ENCODE measurements at regions not wholly inside any gene's neighbourhood (a gene's known extent, or its start where the extent isn't known, plus 50 kb on each side); places are given as distances from the start of the nearest gene placed in this dataset.

- no peak overlapping the region for H3K4ac ChIP-seq (replicated peaks; ENCODE audit: insufficient read length, low read depth, low read length)
- H3K23me2 ChIP-seq (ENCODE audit: low read depth, low read length) = no peaks in the 10 kb centered on the region; the same call in 1 of the 2 replicates
- DNase-seq (ENCODE audit: low read depth in 1 of 2, low spot score in 2 of 2) (no peak), FAIRE-seq (no peak)
- no peak overlapping the region for H2BK120ac ChIP-seq (replicated peaks; ENCODE audit: low read depth, low read length)
- ChIA-PET POLR2A (ENCODE audit: partially characterized antibody) (no interaction called here), CTCF (ENCODE audit: partially characterized antibody) (no interaction called here)
- H3K27me3 ChIP-seq (replicated peaks in 1 of 4; ENCODE audit: control insufficient read depth in 3 of 4, extremely low read depth in 1 of 4, insufficient read depth in 3 of 4, low read length in 3 of 4) = no peaks in the 10 kb centered on the region
- H3K14ac ChIP-seq (ENCODE audit: insufficient read length) = no peak overlapping the region
- no peak overlapping the region for H3K9ac ChIP-seq (replicated peaks in 1 of 4; ENCODE audit: extremely low read depth in 1 of 4, low read depth in 3 of 4, low read length in 3 of 4)
- WGBS, 2 experiments (ENCODE audit: extremely low coverage in 1 of 2, insufficient coverage in 1 of 2, insufficient read length in 1 of 2, insufficient replicate concordance in 2 of 2, low coverage in 1 of 2, low lambda C conversion rate in 2 of 2, missing lambda C conversion rate in 1 of 2) = 88% methylated on average over 7 of the region's 10 CpGs; no CpG with 5 or more reads in 1 of the 2 experiments
- no peak overlapping the region for H3K23ac ChIP-seq (ENCODE audit: insufficient read length)
- no peak overlapping the region for H4K5ac ChIP-seq (ENCODE audit: insufficient read length, low read depth, low read length)
- H2BK5ac ChIP-seq (ENCODE audit: low read depth, low read length) = no peak overlapping the region
- no peaks in the 10 kb centered on the region for H3K36me3 ChIP-seq (ENCODE audit: control insufficient read depth in 2 of 4, insufficient read depth in 4 of 4, low read length in 3 of 4)
- H3K79me2 ChIP-seq (ENCODE audit: control insufficient read depth in 1 of 2, insufficient read depth in 2 of 2, low read length in 2 of 2) = no peaks in the 10 kb centered on the region
- H2AK5ac ChIP-seq (ENCODE audit: low read depth, low read length) = no peak overlapping the region
- no peak overlapping the region for H3K27ac ChIP-seq (ENCODE audit: low read depth, low read length)
- H4K8ac ChIP-seq (ENCODE audit: extremely low read depth, insufficient read depth, low read length) = peak overlapping the region; percentile 28; the same call in 1 of the 2 replicates
- H4K20me1 ChIP-seq (replicated peaks in 1 of 2; ENCODE audit: control insufficient read depth in 1 of 2, insufficient read depth in 2 of 2, low read length in 2 of 2) = no peaks in the 10 kb centered on the region
- no peak overlapping the region for H3K4me2 ChIP-seq (ENCODE audit: insufficient read depth in 1 of 2, low read depth in 2 of 2, low read length in 2 of 2)
- no peaks in the 10 kb centered on the region for H3K79me1 ChIP-seq (ENCODE audit: low read depth, low read length)
- no peaks in the 10 kb centered on the region for H3K9me3 ChIP-seq (ENCODE audit: insufficient read depth in 2 of 2, low read depth in 1 of 2, low read length in 1 of 2)
- H2BK15ac ChIP-seq (ENCODE audit: low read length) = no peak overlapping the region
- H3K56ac ChIP-seq (replicated peaks; ENCODE audit: insufficient read length, low read depth, low read length) = no peak overlapping the region
- no peak overlapping the region for H3K18ac ChIP-seq (ENCODE audit: extremely low read depth, low read length)
- H4K91ac ChIP-seq (replicated peaks; ENCODE audit: insufficient read length, low read length) = no peak overlapping the region
- no peak overlapping the region for H2BK20ac ChIP-seq (ENCODE audit: low read length)
- peaks cover 0 to 5% (median 0%) of the 10 kb centered on the region in 4 experiments; a peak in 4 of 7 replicates for H3K4me1 ChIP-seq (replicated peaks in 1 of 4; ENCODE audit: control insufficient read depth in 3 of 4, insufficient read depth in 4 of 4, low read length in 3 of 4)
- H2AFZ ChIP-seq (ENCODE audit: low read length) = 0 out of 2 replicates have a peak overlapping the region, but pooled peaks have one; percentile 21
- no peak overlapping the region for H3K4me3 ChIP-seq (ENCODE audit: extremely low read depth in 1 of 4, insufficient read depth in 2 of 4, low read depth in 3 of 4, low read length in 4 of 4)
- no peak overlapping the region for H2BK12ac ChIP-seq (ENCODE audit: low read depth, low read length)
- TF ChIP-seq JUND (IDR thresholded peaks at IDR 0.05; ENCODE audit: low read length) (no peak), BCL11A (IDR thresholded peaks at IDR 0.05; ENCODE audit: low read depth in 2 of 2, low read length in 2 of 2) (no peak), NRF1 (IDR thresholded peaks at IDR 0.05; ENCODE audit: low read depth, low read length) (no peak), ATF2 (IDR thresholded peaks at IDR 0.05; ENCODE audit: low read length) (no peak), SUZ12 (IDR thresholded peaks at IDR 0.05; ENCODE audit: low read length) (no peak), CTBP2 (IDR thresholded peaks at IDR 0.05; ENCODE audit: borderline replicate concordance, insufficient read depth, insufficient read length, low read length) (no peak), SP4 (IDR thresholded peaks at IDR 0.05; ENCODE audit: low read length) (no peak), TCF12 (IDR thresholded peaks at IDR 0.05; ENCODE audit: low read depth, low read length) (no peak), TAF1 (IDR thresholded peaks at IDR 0.05; ENCODE audit: low read depth, low read length) (no peak)
Measured at GRCh38 chr5:3301306-3301705, 294.3 kb upstream of the IRX1 start.
